Suprapubic skin (tissue), 4 donors: ENCODE measurements at regions not wholly inside any gene's neighbourhood (a gene's known extent, or its start where the extent isn't known, plus 50 kb on each side); places are given as distances from the start of the nearest gene placed in this dataset.

ENCODE experiments used
- POLR2A ChIP-seq, 2 donors: fragments of 450-650 bp; IDR thresholded peaks; one replicate each; pipeline ENCODE4 v1.6.1; 2017; ENCODE audit warnings: antibody characterized with exemption in 2 of 2, mild to moderate bottlenecking in 2 of 2, moderate library complexity in 2 of 2
- POLR2AphosphoS5 ChIP-seq, 3 donors: sonication (generic); formaldehyde crosslinking; IDR thresholded peaks; one replicate each; pipeline ENCODE4 v1.6.1; 2017; ENCODE audit warnings: antibody characterized with exemption in 3 of 3
- TF ChIP-seq, protein P1 (sequence below), 2 donors: fragments of 200-600 bp in 1 of 2; fragments of 450-650 bp in 1 of 2; sonication (generic) in 1 of 2; IDR thresholded peaks; one replicate each; pipeline ENCODE4 v1.5.1; 2016 to 2019; ENCODE audit warnings: antibody characterized with exemption in 2 of 2, mild to moderate bottlenecking in 1 of 2, moderate library complexity in 1 of 2

GRCh38 chr15:69997161-69997485 lies 100.6 kb downstream of the TLE3 start:
- TF ChIP-seq, protein P1, sequence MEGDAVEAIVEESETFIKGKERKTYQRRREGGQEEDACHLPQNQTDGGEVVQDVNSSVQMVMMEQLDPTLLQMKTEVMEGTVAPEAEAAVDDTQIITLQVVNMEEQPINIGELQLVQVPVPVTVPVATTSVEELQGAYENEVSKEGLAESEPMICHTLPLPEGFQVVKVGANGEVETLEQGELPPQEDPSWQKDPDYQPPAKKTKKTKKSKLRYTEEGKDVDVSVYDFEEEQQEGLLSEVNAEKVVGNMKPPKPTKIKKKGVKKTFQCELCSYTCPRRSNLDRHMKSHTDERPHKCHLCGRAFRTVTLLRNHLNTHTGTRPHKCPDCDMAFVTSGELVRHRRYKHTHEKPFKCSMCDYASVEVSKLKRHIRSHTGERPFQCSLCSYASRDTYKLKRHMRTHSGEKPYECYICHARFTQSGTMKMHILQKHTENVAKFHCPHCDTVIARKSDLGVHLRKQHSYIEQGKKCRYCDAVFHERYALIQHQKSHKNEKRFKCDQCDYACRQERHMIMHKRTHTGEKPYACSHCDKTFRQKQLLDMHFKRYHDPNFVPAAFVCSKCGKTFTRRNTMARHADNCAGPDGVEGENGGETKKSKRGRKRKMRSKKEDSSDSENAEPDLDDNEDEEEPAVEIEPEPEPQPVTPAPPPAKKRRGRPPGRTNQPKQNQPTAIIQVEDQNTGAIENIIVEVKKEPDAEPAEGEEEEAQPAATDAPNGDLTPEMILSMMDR (IDR thresholded peaks at IDR 0.05): no peak
- TF ChIP-seq POLR2A (IDR thresholded peaks at IDR 0.05) (no peak), POLR2AphosphoS5 (IDR thresholded peaks at IDR 0.05) (no peak)
